ENCODE measurements at regions not wholly inside any gene's neighbourhood (a gene's known extent, or its start where the extent isn't known, plus 50 kb on each side); places are given as distances from the start of the nearest gene placed in this dataset.
"Not testable (repeated sequence)": the region's sequence is repeated elsewhere in the genome, so short reads cannot be mapped to it uniquely, and the experiment has no call there.

DNA sequence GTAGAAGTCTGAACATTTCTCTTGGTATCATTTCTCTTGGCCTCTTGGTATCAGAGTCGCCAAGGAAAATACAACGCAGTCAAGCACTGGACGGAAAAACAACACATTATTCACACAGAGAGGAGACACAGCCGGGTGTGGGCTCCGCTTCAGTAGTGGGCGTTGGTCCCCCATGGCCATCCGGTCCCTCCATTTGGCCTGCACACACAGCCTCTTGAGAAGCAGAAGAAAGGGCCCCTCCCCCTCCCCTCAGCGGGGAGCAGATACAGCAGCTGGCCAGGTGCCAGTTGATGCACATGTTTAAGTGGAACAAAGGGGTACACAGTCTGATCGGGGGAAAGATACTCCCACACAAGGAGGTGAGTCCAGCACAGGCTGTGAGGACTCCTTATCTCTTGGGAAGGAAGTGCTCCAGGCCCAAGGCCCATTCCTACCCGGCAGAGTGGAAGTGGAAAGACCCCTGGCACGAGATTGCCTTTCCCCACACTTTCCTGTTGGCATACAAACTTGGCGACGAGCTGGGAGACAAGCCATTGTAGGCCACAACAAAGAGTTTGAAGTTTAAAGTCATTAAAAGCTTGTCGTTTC, 311.3 kb downstream of the FAM72C start:
- intact Hi-C loops (cut with DNase I): no loop called here
- Histone ChIP-seq H3K36me3 (no peaks in the 10 kb centered on the region), H3K4me3 (no peak overlapping the region), H3K27me3 (peaks cover 0 to 52% (median 0%) of the 10 kb centered on the region in 4 donors), H3K9me3 (no peaks in the 10 kb centered on the region), H3K4me1 (no peaks in the 10 kb centered on the region), H3K27ac (no peak overlapping the region)
- no peak for TF ChIP-seq POLR2A (IDR thresholded peaks at IDR 0.05)
- TF ChIP-seq, protein P1, sequence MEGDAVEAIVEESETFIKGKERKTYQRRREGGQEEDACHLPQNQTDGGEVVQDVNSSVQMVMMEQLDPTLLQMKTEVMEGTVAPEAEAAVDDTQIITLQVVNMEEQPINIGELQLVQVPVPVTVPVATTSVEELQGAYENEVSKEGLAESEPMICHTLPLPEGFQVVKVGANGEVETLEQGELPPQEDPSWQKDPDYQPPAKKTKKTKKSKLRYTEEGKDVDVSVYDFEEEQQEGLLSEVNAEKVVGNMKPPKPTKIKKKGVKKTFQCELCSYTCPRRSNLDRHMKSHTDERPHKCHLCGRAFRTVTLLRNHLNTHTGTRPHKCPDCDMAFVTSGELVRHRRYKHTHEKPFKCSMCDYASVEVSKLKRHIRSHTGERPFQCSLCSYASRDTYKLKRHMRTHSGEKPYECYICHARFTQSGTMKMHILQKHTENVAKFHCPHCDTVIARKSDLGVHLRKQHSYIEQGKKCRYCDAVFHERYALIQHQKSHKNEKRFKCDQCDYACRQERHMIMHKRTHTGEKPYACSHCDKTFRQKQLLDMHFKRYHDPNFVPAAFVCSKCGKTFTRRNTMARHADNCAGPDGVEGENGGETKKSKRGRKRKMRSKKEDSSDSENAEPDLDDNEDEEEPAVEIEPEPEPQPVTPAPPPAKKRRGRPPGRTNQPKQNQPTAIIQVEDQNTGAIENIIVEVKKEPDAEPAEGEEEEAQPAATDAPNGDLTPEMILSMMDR (IDR thresholded peaks at IDR 0.05): no peak
- 7 to 42% methylated on average over 8 to 12 of the region's 14 CpGs for WGBS, 2 donors
- DNase-seq: no peak

DNA sequence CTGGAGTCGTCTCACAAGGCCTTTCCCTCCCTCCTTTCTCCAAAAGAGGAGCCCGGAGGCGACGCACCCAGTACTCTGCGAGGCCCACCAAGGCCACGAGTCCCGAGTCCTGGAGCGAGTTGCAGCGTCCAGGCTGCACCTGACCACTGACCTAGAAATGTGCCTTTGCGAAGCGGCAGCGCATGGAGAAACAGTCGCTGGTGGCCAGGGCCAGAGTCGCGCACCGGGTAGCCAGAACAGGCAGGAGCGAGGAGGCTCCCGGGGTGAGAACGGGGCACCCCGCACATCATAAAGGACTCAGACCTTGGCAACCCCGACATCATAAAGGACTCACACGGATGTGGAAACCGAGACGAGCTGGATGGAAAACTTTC, 318.4 kb downstream of the FAM72C start:
- H3K4me3 ChIP-seq: no peak overlapping the region
- DNase-seq: no peak
- H3K4me1 ChIP-seq: no peaks in the 10 kb centered on the region
- H3K36me3 ChIP-seq: no peaks in the 10 kb centered on the region
- no peak overlapping the region for H3K27ac ChIP-seq
- no peaks in the 10 kb centered on the region for H3K9me3 ChIP-seq
- H3K27me3 ChIP-seq: peaks cover 0 to 67% (median 0%) of the 10 kb centered on the region in 4 donors
- TF ChIP-seq POLR2A (IDR thresholded peaks at IDR 0.05): no peak
- TF ChIP-seq, protein P1 (IDR thresholded peaks at IDR 0.05): no peak
- intact Hi-C loops (cut with DNase I): no loop called here
- 0 to 56% methylated on average over 2 to 6 of the region's 24 CpGs for WGBS, 2 donors

DNA sequence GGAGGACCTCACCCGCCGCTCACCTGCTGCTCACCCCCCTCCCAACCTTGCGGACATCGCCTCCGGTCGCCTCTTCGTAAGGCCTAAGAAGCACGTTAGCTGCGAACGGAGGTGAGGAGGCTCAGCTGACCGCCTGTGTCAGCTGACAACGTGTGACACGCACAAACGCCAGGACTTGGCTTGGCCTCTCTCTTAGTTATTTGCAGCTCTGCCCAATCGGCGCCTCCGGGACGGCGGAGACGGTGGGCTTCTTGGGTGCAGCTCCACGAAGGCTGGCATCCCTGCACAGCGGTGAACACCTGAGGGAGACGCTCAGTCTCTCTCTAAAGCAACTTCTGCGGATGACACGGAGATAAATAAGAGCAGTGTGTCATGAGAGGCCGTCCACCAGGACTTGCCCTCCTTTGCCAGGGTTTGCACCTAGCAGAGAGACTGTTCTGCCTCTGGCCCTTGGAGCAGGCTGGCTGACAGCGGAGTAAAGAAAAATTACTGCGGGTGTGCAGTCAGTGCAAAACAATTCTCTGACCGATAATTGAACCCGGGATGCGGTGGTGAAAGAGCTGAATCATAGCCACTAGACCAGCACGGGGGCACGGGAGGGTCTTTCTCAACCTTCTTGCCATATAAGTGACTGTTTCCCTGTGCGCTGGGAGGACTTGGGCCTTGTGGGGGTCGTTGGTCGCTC, 318.9 kb downstream of the FAM72C start:
- no peaks in the 10 kb centered on the region for H3K9me3 ChIP-seq

DNA sequence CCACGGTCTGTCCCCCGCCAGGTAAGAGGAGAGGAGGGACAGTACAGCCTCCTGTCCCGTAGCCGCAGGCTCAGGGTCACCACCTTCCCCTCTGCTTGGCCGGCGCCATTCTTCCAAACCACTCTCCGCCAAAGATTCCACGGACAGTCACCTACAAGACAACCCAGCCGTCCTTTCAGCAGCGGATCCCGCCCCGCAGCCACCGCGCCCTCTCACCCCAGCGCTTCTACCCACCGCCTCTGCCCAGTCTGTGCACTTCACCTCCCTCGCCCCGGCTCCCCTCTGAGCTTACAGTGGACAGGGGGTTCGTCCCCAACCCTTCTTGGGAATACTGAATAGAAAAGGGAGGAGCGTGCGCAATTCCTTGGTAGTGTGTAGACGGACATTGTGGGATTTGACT, 319.6 kb downstream of the FAM72C start:
- no peaks in the 10 kb centered on the region for H3K9me3 ChIP-seq
- no peak overlapping the region for H3K4me3 ChIP-seq
- H3K4me1 ChIP-seq: no peaks in the 10 kb centered on the region
- TF ChIP-seq POLR2A (IDR thresholded peaks at IDR 0.05): no peak
- TF ChIP-seq, protein P1 (IDR thresholded peaks at IDR 0.05): no peak
- 10 to 78% methylated on average over 8 to 15 of the region's 22 CpGs for WGBS, 2 donors
- H3K36me3 ChIP-seq: no peaks in the 10 kb centered on the region
- intact Hi-C loops (cut with DNase I): no loop called here
- H3K27me3 ChIP-seq: peaks cover 0 to 74% (median 0%) of the 10 kb centered on the region in 4 donors
- no peak for DNase-seq
- H3K27ac ChIP-seq: no peak overlapping the region

More for the DNA sequence above, 318.9 kb downstream of the FAM72C start:
- no peak for TF ChIP-seq POLR2A (IDR thresholded peaks at IDR 0.05)
- TF ChIP-seq, protein P1 (IDR thresholded peaks at IDR 0.05): no peak
- no peaks in the 10 kb centered on the region for H3K4me1 ChIP-seq
- 29 to 74% methylated on average over 11 to 13 of the region's 36 CpGs for WGBS, 2 donors
- no peak for DNase-seq
- no peak overlapping the region for H3K4me3 ChIP-seq
- H3K27me3 ChIP-seq: peaks cover 0 to 72% (median 0%) of the 10 kb centered on the region in 4 donors
- H3K36me3 ChIP-seq: no peaks in the 10 kb centered on the region
- intact Hi-C loops (cut with DNase I): no loop called here
- no peak overlapping the region for H3K27ac ChIP-seq

DNA sequence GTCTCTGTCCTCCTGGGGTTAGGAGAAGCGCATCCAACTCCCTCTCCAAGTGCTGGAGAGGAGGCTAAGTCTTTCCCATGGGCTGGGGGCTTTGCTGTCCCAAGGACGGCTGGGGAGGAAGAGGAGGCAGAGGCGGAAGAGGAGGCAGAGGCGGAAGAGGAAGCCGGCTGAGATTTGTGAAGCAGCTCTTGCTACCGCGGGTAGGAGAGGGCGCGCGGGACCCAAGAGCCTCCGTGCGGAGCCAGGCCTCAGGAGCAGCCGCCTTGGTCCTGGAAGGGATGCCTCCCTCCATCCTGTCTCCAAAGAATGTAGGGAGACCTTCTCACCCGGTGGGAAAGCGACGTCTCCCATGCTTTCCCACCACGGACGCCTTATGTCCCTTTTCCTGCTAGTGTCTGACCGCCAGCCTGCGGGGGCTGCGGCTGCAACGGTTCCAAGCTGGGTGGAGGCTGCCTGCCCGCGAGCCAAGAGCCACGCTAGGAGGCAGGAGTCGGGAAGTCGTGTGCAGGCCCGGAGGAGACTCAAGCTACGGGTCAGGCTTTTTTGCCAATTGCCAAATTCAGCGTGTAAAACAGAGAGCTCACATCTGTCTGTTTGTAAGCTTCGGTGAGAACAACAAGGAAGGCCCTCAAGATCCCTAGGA, 320.3 kb downstream of the FAM72C start:
- no peak for DNase-seq
- Histone ChIP-seq H3K27ac (no peak overlapping the region), H3K4me3 (no peak overlapping the region), H3K36me3 (no peaks in the 10 kb centered on the region), H3K27me3 (peaks cover 0 to 75% (median 0%) of the 10 kb centered on the region in 4 donors), H3K4me1 (no peaks in the 10 kb centered on the region), H3K9me3 (no peaks in the 10 kb centered on the region)
- TF ChIP-seq POLR2A (IDR thresholded peaks at IDR 0.05): no peak
- TF ChIP-seq, protein P1 (IDR thresholded peaks at IDR 0.05): no peak
- intact Hi-C loops (cut with DNase I): no loop called here
- 8 to 47% methylated on average over 5 to 23 of the region's 31 CpGs for WGBS, 2 donors

DNA sequence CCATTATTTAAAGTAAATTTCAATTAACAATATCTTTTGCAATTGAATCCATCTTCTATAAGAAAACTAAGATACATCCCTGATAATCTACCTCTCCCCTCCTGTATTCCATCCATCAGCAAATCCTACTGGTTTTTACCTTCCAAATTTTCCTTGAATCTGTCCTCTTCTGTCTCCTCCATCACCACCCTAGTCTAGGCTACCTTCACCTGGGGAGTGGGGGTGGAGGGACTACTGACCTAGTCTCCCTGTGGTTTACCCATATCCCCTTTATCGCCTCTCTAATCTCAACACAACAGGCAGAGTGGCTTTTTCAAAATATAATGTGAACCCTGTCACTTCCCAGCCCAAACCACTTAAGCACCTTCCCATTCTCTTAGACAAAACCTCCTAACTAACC, 327.8 kb downstream of the FAM72C start:
- 0 to 38% methylated on average over 1 of the region's 1 CpG for WGBS, 2 donors
- not testable (repeated sequence) for DNase-seq
- H3K27me3 ChIP-seq: peaks cover 0 to 53% (median 0%) of the 10 kb centered on the region in 4 donors

More for the DNA sequence above, 327.8 kb downstream of the FAM72C start:
- H3K27ac ChIP-seq; H3K4me3 ChIP-seq; H3K36me3 ChIP-seq; intact Hi-C loops (cut with DNase I); H3K9me3 ChIP-seq; H3K4me1 ChIP-seq: not testable (repeated sequence)
